ENCODE measurements at regions not wholly inside any gene's neighbourhood (a gene's known extent, or its start where the extent isn't known, plus 50 kb on each side); places are given as distances from the start of the nearest gene placed in this dataset.

GRCh38 chr15:31171731-31172130 lies 70.2 kb upstream of the TRPM1 start:
- H3K36me3 Mint-ChIP-seq (ENCODE audit: low read depth), result no peaks in the 10 kb centered on the region
- H3K9me3 Mint-ChIP-seq, result no peaks in the 10 kb centered on the region
- no peak overlapping the region for H3K27ac Mint-ChIP-seq
- no peak for TF ChIP-seq CTCF (IDR thresholded peaks at IDR 0.05)
- peaks cover 15% of the 10 kb centered on the region for H3K4me1 Mint-ChIP-seq
- H3K4me3 Mint-ChIP-seq, result no peak overlapping the region
- H3K27me3 Mint-ChIP-seq (ENCODE audit: low read depth, poor library complexity), result no peaks in the 10 kb centered on the region
- no peak for DNase-seq

DNA sequence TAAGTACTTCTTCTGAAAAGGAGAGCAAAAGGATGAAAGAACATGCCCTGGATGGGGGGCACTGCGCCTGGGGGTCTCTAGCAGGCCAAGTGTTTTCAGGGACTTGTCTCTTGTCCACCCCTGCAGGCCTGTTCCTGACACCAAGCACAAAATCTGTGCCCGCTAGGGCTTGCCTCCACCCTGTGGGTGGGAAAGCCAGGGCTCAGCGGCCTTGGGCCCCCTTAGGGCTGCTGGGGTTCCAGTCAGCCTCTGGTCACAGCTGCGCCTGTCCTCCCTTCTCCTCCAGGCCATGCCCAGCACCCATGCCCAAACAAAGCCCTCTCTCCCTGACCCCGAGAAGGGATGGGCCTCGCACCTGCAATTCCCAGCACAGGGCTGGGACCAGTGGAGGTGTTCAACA lies 71.1 kb upstream of the TRPM1 start:
- Mint-ChIP-seq H3K4me3 (no peak overlapping the region), H3K9me3 (no peaks in the 10 kb centered on the region), H3K27ac (no peak overlapping the region), H3K27me3 (ENCODE audit: low read depth, poor library complexity) (no peaks in the 10 kb centered on the region), H3K36me3 (ENCODE audit: low read depth) (no peaks in the 10 kb centered on the region), H3K4me1 (peaks cover 15% of the 10 kb centered on the region)
- DNase-seq, result no peak
- no peak for TF ChIP-seq CTCF (IDR thresholded peaks at IDR 0.05)

DNA sequence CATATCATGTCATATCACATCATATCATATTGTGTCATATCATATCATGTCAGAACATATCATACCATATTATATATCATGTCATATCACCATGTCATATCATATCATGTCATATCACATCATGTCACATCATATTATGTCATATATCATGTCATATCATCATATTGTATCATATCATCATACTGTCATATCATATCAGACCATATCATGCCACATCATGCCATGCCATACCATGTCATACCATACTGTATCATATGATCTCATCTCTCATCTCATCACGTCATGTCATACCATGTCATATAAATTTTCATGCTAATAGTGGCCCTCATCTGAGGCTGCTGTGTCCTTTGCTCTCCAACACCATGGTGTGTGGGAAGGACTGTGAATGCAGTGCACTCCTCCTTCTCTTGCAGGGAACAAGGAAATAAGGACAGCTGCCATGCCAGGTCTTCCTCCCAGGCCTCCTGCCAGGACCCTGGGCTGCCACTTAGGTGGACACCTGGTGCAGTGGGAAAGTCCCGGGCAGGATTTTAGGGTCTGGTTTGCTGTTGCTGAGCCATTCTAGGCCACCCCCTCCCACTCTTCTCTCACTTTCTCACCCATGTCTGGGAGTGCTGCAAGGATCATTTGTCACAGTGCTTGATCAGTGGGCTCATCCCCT lies 72.4 kb upstream of the TRPM1 start:
- DNase-seq, result no peak
- TF ChIP-seq CTCF (IDR thresholded peaks at IDR 0.05), result no peak
- no peaks in the 10 kb centered on the region for H3K36me3 Mint-ChIP-seq (ENCODE audit: low read depth)
- H3K4me3 Mint-ChIP-seq, result no peak overlapping the region
- H3K27me3 Mint-ChIP-seq (ENCODE audit: low read depth, poor library complexity), result no peaks in the 10 kb centered on the region
- H3K27ac Mint-ChIP-seq, result peak overlapping the region; percentile 66
- H3K9me3 Mint-ChIP-seq, result no peaks in the 10 kb centered on the region
- peaks cover 15% of the 10 kb centered on the region for H3K4me1 Mint-ChIP-seq

DNA sequence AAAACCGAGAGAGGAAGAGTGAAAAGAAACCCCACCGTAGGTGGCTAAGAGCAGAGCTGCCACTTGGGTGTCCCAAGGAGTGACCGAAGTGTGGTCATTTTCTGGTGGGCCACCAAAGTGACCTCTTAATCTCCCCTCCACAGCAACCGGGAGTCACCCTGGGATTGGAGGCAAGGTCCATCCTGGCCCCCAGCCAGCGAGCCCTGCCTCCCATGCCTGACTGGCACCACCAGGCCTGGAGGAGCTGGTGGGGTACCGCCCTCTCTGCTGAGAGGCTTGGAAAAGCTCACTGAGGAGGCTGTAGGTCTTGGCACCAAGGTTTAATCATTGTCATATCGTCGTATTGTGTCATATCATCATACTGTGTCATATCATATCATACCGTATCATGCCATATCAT lies 74.0 kb upstream of the TRPM1 start:
- Mint-ChIP-seq H3K36me3 (ENCODE audit: low read depth) (peaks cover 2% of the 10 kb centered on the region), H3K4me3 (no peak overlapping the region), H3K27me3 (ENCODE audit: low read depth, poor library complexity) (no peaks in the 10 kb centered on the region), H3K4me1 (peaks cover 19% of the 10 kb centered on the region), H3K9me3 (peaks cover 6% of the 10 kb centered on the region), H3K27ac (no peak overlapping the region)
- no peak for TF ChIP-seq CTCF (IDR thresholded peaks at IDR 0.05)
- DNase-seq, result no peak

- Mint-ChIP-seq H3K36me3 (ENCODE audit: low read depth) (peaks cover 5% of the 10 kb centered on the region), H3K4me1 (peaks cover 19% of the 10 kb centered on the region), H3K27me3 (ENCODE audit: low read depth, poor library complexity) (no peaks in the 10 kb centered on the region), H3K27ac (no peak overlapping the region), H3K9me3 (peaks cover 31% of the 10 kb centered on the region), H3K4me3 (no peak overlapping the region)
- no peak for TF ChIP-seq CTCF (IDR thresholded peaks at IDR 0.05)
- DNase-seq, result no peak
Observed at GRCh38 chr15:31177951-31178350, 76.4 kb upstream of the TRPM1 start.

- no peak overlapping the region for H3K27ac Mint-ChIP-seq
- H3K36me3 Mint-ChIP-seq (ENCODE audit: low read depth), result peaks cover 5% of the 10 kb centered on the region
- no peak for TF ChIP-seq CTCF (IDR thresholded peaks at IDR 0.05)
- no peaks in the 10 kb centered on the region for H3K27me3 Mint-ChIP-seq (ENCODE audit: low read depth, poor library complexity)
- DNase-seq, result no peak
- peaks cover 38% of the 10 kb centered on the region for H3K9me3 Mint-ChIP-seq
- H3K4me1 Mint-ChIP-seq, result peaks cover 12% of the 10 kb centered on the region
- H3K4me3 Mint-ChIP-seq, result no peak overlapping the region
Observed at GRCh38 chr15:31178705-31179104, 77.2 kb upstream of the TRPM1 start.
